ENCODE measurements at regions not wholly inside any gene's neighbourhood (a gene's known extent, or its start where the extent isn't known, plus 50 kb on each side); places are given as distances from the start of the nearest gene placed in this dataset.

GRCh38 chr20:10940941-10941340, 267.1 kb upstream of the JAG1 start:
- no peak overlapping the region for H2BK15ac ChIP-seq (ENCODE audit: low read length)
- TF ChIP-seq SIRT6 (IDR thresholded peaks at IDR 0.05; ENCODE audit: low read length) (no peak), MAFK (IDR thresholded peaks at IDR 0.05; ENCODE audit: low read depth, low read length) (no peak), BCL11A (IDR thresholded peaks at IDR 0.05; ENCODE audit: low read depth in 2 of 2, low read length in 2 of 2) (no peak), TAF7 (optimal IDR thresholded peaks at IDR 0.05; ENCODE audit: borderline replicate concordance, low read depth, low read length) (no peak), CBX8 (IDR thresholded peaks at IDR 0.05; ENCODE audit: borderline replicate concordance, low read depth, low read length) (no peak), FOSL1 (IDR thresholded peaks at IDR 0.05; ENCODE audit: insufficient read depth, low read depth, low read length) (no peak), ATF3 (IDR thresholded peaks at IDR 0.05; ENCODE audit: insufficient read depth, low read depth, low read length) (no peak), YY1 (IDR thresholded peaks at IDR 0.05; ENCODE audit: low read depth, low read length) (no peak), CEBPB (IDR thresholded peaks at IDR 0.05; ENCODE audit: low read depth, low read length) (no peak), RNF2 (IDR thresholded peaks at IDR 0.05; ENCODE audit: borderline replicate concordance, low read depth, low read length, missing control alignments, poor library complexity, severe bottlenecking) (no peak), SP4 (IDR thresholded peaks at IDR 0.05; ENCODE audit: low read length) (no peak), HDAC6 (IDR thresholded peaks at IDR 0.05; ENCODE audit: low read depth, low read length) (no peak), SUZ12 (IDR thresholded peaks at IDR 0.05; ENCODE audit: low read length) (no peak), POU5F1 (IDR thresholded peaks at IDR 0.05; ENCODE audit: low read depth, low read length) (no peak)
- H3K23me2 ChIP-seq (ENCODE audit: low read depth, low read length): no peaks in the 10 kb centered on the region
- H3K79me1 ChIP-seq (ENCODE audit: low read depth, low read length): no peaks in the 10 kb centered on the region
- H2BK12ac ChIP-seq (ENCODE audit: low read depth, low read length): no peak overlapping the region
- H3K14ac ChIP-seq (ENCODE audit: insufficient read length): no peak overlapping the region
- no peak overlapping the region for H2AFZ ChIP-seq (ENCODE audit: low read length)
- H3K56ac ChIP-seq (replicated peaks; ENCODE audit: insufficient read length, low read depth, low read length): no peak overlapping the region
- H3K27ac ChIP-seq (ENCODE audit: low read depth, low read length): no peak overlapping the region
- no peak overlapping the region for H2BK120ac ChIP-seq (replicated peaks; ENCODE audit: low read depth, low read length)
- POLR2A ChIA-PET (ENCODE audit: partially characterized antibody): no interaction called here
- no peak overlapping the region for H3K4ac ChIP-seq (replicated peaks; ENCODE audit: insufficient read length, low read depth, low read length)
- no peak overlapping the region for H3K4me3 ChIP-seq (ENCODE audit: extremely low read depth in 1 of 4, insufficient read depth in 2 of 4, low read depth in 3 of 4, low read length in 4 of 4)
- no peaks in the 10 kb centered on the region for H3K4me1 ChIP-seq (replicated peaks in 1 of 4; ENCODE audit: control insufficient read depth in 3 of 4, insufficient read depth in 4 of 4, low read length in 3 of 4)
- H4K20me1 ChIP-seq (replicated peaks in 1 of 2; ENCODE audit: control insufficient read depth in 1 of 2, insufficient read depth in 2 of 2, low read length in 2 of 2): no peaks in the 10 kb centered on the region
- H3K36me3 ChIP-seq (ENCODE audit: control insufficient read depth in 2 of 4, insufficient read depth in 4 of 4, low read length in 3 of 4): no peaks in the 10 kb centered on the region
- H3K18ac ChIP-seq (ENCODE audit: extremely low read depth, low read length): no peak overlapping the region
- no peak overlapping the region for H3K23ac ChIP-seq (ENCODE audit: insufficient read length)
- no peaks in the 10 kb centered on the region for H3K79me2 ChIP-seq (ENCODE audit: control insufficient read depth in 1 of 2, insufficient read depth in 2 of 2, low read length in 2 of 2)
- no peaks in the 10 kb centered on the region for H3K27me3 ChIP-seq (replicated peaks in 1 of 4; ENCODE audit: control insufficient read depth in 3 of 4, extremely low read depth in 1 of 4, insufficient read depth in 3 of 4, low read length in 3 of 4)
- no peak overlapping the region for H3K4me2 ChIP-seq (ENCODE audit: insufficient read depth in 1 of 2, low read depth in 2 of 2, low read length in 2 of 2)
- FAIRE-seq: no peak
- DNase-seq (ENCODE audit: low read depth in 1 of 2, low spot score in 2 of 2): no peak
- H3K9me3 ChIP-seq (ENCODE audit: insufficient read depth in 2 of 2, low read depth in 1 of 2, low read length in 1 of 2): no peaks in the 10 kb centered on the region
- no peak overlapping the region for H4K5ac ChIP-seq (ENCODE audit: insufficient read length, low read depth, low read length)
- H2BK5ac ChIP-seq (ENCODE audit: low read depth, low read length): no peak overlapping the region
- H4K91ac ChIP-seq (replicated peaks; ENCODE audit: insufficient read length, low read length): no peak overlapping the region
- no peak overlapping the region for H2BK20ac ChIP-seq (ENCODE audit: low read length)
- CTCF ChIA-PET (ENCODE audit: partially characterized antibody): no interaction called here
- no peak overlapping the region for H4K8ac ChIP-seq (ENCODE audit: extremely low read depth, insufficient read depth, low read length)
- WGBS, 2 experiments (ENCODE audit: extremely low coverage in 1 of 2, insufficient coverage in 1 of 2, insufficient read length in 1 of 2, insufficient replicate concordance in 2 of 2, low coverage in 1 of 2, low lambda C conversion rate in 2 of 2, missing lambda C conversion rate in 1 of 2): 87% methylated on average over 4 of the region's 4 CpGs; no CpG with 5 or more reads in 1 of the 2 experiments
- H2AK5ac ChIP-seq (ENCODE audit: low read depth, low read length): no peak overlapping the region
- H3K9ac ChIP-seq (replicated peaks in 1 of 4; ENCODE audit: extremely low read depth in 1 of 4, low read depth in 3 of 4, low read length in 3 of 4): no peak overlapping the region

All from H1 (cell line).